C1 segment of cervical spinal cord (tissue), 14 donors: ENCODE measurements at regions not wholly inside any gene's neighbourhood (a gene's known extent, or its start where the extent isn't known, plus 50 kb on each side); places are given as distances from the start of the nearest gene placed in this dataset.

ENCODE experiments used
- DNase-seq, 14 donors: peaks; one replicate each; lab custom pipeline; 2025; lab: John Stamatoyannopoulos, UW

DNA sequence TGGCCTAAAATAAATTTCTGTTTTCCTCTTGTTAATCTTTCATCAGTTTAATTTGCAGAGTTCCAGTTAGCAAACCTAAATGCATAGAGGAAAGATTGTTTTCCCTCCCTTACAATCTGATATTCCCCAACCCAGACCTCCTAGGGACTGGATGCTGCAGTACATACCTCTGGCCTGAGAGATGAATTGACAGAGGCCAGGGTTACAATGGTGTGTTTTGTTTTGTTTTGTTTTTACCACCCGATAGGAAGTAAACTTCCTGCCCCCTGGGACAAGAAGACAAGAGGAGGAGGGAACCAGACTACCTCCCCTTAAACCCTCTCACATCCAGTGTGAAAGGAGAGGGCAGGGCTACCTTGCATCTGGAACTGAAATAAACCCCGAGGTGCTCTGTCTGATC lies 319.0 kb downstream of the LRFN2 start:
- no peak for DNase-seq

- DNase-seq: no peak
Measured at GRCh38 chr6:40265615-40266014, 321.5 kb downstream of the LRFN2 start.

DNA sequence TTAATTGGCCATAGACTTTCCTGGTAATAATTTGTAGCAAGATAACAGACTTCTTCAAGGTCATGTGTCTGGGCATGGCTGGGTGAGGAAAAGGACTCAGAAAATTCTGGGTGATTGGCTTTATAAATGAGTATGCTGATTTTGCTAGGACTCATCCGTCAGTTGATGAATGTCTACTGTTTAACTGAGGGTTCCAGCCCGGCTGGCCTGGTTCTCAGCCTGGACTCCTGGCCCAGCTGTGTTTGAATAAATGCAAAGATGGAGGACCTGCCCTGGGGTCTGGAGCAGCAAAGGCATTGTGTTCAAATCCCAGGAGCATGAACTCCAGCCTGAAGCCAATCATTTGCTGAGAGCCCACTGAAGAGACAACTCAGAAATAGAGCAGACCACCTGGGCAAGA lies 323.2 kb downstream of the LRFN2 start:
- DNase-seq: no peak

GRCh38 chr6:40262363-40262762 lies 324.8 kb downstream of the LRFN2 start:
- DNase-seq: no peak

- no peak for DNase-seq
Measured at GRCh38 chr6:40258531-40258930, 324.3 kb upstream of the MOCS1 start.

GRCh38 chr6:40256831-40257230 lies 322.6 kb upstream of the MOCS1 start:
- DNase-seq: no peak

GRCh38 chr6:40256224-40256623 lies 322.0 kb upstream of the MOCS1 start:
- DNase-seq: no peak

GRCh38 chr6:40253420-40253819 lies 319.2 kb upstream of the MOCS1 start:
- DNase-seq: no peak

DNA sequence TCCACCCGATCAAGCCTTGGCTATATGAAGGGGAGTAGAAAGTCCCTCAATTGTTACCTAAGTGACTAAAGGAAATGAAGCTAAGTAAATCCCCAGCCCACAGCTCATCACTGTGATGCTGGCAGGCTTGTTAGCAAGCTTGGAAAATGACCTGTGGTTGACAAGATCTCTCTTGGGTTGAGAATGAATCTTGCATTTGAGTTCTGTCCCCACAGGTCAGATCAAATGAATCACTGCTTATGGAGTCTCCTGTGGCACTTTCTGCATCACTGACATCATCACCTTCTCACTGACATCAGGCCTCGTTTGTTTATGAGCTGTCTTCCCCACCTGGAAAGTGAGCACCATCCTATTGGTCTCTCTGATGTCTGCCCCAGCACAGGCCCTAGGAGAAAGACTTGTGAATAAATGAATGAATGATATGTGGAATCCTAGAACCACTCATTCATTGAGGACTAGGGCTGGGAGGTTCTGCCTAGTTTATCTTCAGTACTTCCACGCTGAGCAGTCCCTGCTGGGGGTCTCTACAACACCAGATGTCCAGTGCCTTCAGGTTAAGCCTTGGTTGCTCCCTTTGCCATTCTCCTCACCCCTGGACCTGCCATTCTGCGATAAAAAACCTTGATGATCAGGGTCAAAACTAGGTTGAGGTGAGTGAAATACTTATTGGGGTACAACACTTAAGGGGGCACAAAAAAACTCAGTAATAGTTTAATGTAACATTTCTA lies 318.4 kb upstream of the MOCS1 start:
- DNase-seq: no peak

DNA sequence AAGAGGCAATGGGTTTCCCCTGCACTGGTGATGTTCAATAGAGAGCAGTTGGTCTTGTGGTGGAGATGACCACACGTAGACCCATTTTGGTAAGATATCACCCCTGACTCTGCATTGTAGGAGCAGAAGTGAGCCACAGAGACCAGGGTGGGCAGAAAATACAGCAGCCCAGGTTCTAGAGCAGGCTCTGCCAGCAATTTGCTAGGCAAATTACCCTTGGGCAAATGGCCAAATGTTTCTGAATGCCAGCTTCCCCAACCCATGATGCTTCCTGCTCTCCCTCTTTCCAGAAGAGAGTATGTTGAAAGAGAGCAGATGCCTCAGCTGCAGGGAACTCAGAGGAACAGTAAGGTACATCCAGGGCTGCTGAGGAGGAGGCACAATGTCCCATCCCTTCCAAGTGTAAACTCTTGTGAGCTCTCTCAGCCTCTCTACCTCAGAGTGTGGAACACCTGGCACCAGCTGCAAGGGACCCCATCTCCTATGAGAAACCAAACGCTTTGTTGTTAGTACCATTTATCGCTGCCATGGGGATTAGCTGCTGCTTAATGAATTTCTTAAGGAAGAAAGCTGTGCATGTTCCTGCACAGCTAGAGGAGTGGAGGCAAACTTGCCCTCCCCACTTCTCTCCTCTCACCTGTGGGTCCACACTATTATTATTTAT lies 317.5 kb upstream of the MOCS1 start:
- DNase-seq: peak in 1 of 14 donors; percentile 64

GRCh38 chr6:40249935-40250334 lies 315.7 kb upstream of the MOCS1 start:
- DNase-seq: no peak

DNA sequence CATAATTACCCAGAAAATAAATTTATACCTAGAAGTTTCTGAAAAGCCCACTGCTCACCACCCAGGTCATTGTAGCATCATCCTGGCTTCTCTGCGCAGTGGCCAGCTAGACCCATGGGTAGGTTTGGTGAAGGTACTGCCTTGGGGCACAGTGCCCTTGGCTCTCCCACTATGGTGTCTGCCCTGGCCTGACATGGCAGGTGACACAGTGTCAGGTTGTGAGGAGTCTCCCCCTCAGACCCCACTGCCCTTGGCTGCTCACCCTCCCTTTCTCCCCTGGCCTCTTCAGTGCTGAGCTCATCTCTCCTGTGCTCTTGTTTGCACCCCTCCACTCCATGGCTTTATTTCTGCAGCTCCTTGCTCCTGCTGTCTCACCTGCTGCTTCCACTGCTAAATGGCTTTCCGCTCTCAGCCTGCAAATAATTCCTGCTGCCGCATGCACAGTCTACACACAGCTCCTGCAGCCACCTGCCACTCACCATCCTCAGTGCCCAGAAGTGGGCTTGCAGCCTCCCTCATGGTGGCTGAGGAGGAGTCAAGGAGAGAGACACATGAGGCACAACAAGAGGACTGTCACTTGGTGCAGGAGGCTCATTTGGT lies 313.4 kb upstream of the MOCS1 start:
- no peak for DNase-seq

- DNase-seq: no peak
Measured at GRCh38 chr6:40244699-40245098, 310.4 kb upstream of the MOCS1 start.

DNA sequence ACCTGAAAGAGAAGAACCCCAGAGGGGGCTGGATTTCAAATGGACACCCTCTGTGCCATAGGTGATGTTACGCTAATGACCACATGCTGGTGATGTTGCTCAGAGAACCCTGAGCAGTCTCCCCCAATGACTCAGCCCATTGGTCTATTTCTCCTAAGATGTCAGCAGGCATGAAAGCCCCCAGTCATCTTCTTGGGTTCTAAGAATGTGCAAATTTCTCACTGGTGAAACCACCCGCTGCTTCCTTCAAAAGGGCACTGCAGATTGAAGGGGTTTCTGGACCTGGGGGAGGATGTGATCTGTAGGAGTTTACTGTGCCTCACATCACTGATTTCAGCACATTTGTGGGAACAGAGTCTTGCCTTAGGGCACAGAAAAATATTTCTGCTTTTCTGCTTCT lies 298.4 kb upstream of the MOCS1 start:
- DNase-seq: no peak

GRCh38 chr6:40227735-40228134 lies 293.5 kb upstream of the MOCS1 start:
- no peak for DNase-seq

GRCh38 chr6:40222354-40222753 lies 288.1 kb upstream of the MOCS1 start:
- no peak for DNase-seq

DNA sequence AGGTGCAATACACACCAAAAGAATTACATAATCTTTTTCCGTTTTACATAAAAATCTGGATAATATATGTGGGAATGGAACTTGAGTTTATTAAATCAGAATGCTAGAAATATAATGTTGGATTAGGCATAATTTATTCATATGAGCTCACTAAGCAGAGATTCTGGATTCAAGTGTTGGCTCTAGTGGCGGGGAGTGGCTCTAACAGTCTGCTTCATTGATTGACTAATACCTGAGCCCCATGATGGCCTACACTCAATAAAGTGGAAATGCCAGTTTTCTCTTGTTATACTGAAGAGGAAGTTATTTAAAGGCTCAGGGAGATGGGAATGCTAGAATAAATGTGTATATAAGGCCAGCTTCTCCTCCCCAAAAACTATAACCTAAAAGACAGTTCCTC lies 285.5 kb upstream of the MOCS1 start:
- DNase-seq: no peak

DNA sequence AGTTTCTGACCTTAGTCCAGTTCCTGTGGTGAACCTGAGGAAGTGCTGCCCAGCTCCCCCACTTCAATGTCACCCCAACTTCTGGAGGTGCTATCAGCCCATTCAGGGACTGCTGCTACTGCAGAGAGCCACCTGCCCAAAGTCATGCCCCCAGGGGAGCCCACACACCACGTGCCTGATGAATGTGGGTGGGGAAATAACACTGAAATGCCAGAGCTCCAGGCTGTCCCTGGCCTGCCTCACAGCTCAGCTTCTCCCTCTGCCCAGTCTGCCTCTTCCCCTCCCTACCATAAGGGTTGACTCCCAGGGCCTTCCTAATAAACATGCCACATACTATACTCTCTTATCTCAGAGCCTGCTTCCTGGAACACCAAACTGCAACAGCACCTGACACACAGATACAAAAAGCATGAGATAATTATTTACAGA lies 276.4 kb upstream of the MOCS1 start:
- DNase-seq: no peak

DNA sequence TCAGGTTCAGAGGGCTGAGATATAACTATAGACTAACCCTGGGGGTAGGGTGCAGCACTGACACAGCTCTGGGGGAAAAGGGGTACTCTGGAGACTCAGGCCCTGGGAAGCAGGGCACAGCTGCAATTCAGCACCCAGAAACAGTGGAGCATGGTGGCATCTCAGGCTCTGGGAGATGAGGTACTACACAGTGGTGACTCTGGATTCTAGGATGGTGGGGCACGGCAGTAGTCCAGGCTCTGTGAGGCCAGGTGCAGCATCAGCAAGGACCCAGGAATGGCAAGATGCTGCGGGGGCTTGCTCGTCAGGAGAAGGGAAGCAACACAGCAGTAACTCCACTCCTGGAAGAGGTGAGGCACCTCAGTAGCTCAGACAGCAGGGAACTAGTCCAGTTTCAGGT lies 271.5 kb upstream of the MOCS1 start:
- no peak for DNase-seq

DNA sequence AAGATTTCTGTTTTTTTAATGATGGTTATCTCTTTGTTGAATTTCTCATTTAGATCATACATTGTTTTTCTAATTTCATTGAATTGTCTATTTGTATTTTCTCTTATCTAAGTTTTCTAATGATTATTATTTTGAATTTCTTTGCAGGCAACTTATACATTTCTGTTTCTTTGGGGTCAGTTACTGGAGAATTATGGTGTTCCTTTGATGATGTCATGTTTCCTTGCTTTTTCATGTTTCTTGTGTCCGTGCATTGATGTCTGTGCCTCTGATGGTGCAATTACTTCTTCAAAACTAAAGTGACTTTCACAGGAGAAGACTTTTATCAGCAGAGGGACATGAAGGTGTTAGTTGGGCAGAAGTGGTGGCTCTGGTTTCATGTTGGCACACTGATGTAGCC lies 270.7 kb upstream of the MOCS1 start:
- no peak for DNase-seq

- no peak for DNase-seq
Measured at GRCh38 chr6:40197371-40197770, 263.1 kb upstream of the MOCS1 start.

- no peak for DNase-seq
Measured at GRCh38 chr6:40196135-40196518, 261.9 kb upstream of the MOCS1 start.
